Cardiac muscle cell (in vitro differentiated cells and primary cell): ENCODE measurements at regions not wholly inside any gene's neighbourhood (a gene's known extent, or its start where the extent isn't known, plus 50 kb on each side); places are given as distances from the start of the nearest gene placed in this dataset.

Experiments
- DNase-seq, 2 donors: peaks; one replicate each; pipeline versions ENCODE4 v3.0.0 to v3.0.0-alpha.2; 2010 to 2017; ENCODE audit warnings: low read depth in 1 of 2, low spot score in 1 of 2
- H3K27ac ChIP-seq: fragments of 200-600 bp; sonication (generic); 2 replicates; pipeline ENCODE4 v1.5.1; 2016
- H3K27me3 ChIP-seq: fragments of 200-600 bp; sonication (generic); 2 replicates; pipeline ENCODE4 v1.6.0; 2016; ENCODE audit warnings: control low read depth
- H3K36me3 ChIP-seq: fragments of 200-600 bp; sonication (generic); 2 replicates; pipeline ENCODE4 v1.5.1; 2016; ENCODE audit warnings: control low read depth
- H3K4me1 ChIP-seq: fragments of 200-600 bp; sonication (generic); 2 replicates; pipeline ENCODE4 v1.8.1; 2017; ENCODE audit warnings: low read depth, mild to moderate bottlenecking, mixed run types
- H3K4me3 ChIP-seq: fragments of 200-600 bp; sonication (generic); 2 replicates; pipeline ENCODE4 v1.5.1; 2016; ENCODE audit warnings: mild to moderate bottlenecking
- H3K9me3 ChIP-seq: fragments of 200-600 bp; sonication (generic); 2 replicates; pipeline ENCODE4 v1.5.1; 2017; ENCODE audit warnings: low read depth, mild to moderate bottlenecking, control low read depth
- TF ChIP-seq, protein P1 (sequence below): IDR thresholded peaks from 2 replicates; pipeline ENCODE4 v1.5.1; 2012; ENCODE audit warnings: low read depth, mild to moderate bottlenecking, low read length

- TF ChIP-seq, protein P1, sequence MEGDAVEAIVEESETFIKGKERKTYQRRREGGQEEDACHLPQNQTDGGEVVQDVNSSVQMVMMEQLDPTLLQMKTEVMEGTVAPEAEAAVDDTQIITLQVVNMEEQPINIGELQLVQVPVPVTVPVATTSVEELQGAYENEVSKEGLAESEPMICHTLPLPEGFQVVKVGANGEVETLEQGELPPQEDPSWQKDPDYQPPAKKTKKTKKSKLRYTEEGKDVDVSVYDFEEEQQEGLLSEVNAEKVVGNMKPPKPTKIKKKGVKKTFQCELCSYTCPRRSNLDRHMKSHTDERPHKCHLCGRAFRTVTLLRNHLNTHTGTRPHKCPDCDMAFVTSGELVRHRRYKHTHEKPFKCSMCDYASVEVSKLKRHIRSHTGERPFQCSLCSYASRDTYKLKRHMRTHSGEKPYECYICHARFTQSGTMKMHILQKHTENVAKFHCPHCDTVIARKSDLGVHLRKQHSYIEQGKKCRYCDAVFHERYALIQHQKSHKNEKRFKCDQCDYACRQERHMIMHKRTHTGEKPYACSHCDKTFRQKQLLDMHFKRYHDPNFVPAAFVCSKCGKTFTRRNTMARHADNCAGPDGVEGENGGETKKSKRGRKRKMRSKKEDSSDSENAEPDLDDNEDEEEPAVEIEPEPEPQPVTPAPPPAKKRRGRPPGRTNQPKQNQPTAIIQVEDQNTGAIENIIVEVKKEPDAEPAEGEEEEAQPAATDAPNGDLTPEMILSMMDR = no peak
- Histone ChIP-seq H3K27me3 (no peaks in the 10 kb centered on the region), H3K9me3 (no peaks in the 10 kb centered on the region), H3K36me3 (no peaks in the 10 kb centered on the region), H3K4me3 (no peak overlapping the region), H3K4me1 (peaks cover 24% of the 10 kb centered on the region), H3K27ac (no peak overlapping the region)
- DNase-seq = no peak
These were observed 334.1 kb upstream of the RGS6 start for GRCh38 chr14:71597955-71598660.

GRCh38 chr14:71600309-71600708 lies 331.9 kb upstream of the RGS6 start:
- Histone ChIP-seq H3K36me3 (no peaks in the 10 kb centered on the region), H3K27me3 (no peaks in the 10 kb centered on the region), H3K27ac (no peak overlapping the region), H3K9me3 (no peaks in the 10 kb centered on the region), H3K4me1 (peaks cover 5% of the 10 kb centered on the region), H3K4me3 (no peak overlapping the region)
- no peak for DNase-seq
- TF ChIP-seq, protein P1 = no peak

GRCh38 chr14:71602524-71602923 lies 329.7 kb upstream of the RGS6 start:
- no peak for DNase-seq
- H3K4me3 ChIP-seq = no peak overlapping the region
- H3K27me3 ChIP-seq = no peaks in the 10 kb centered on the region
- no peaks in the 10 kb centered on the region for H3K36me3 ChIP-seq
- H3K4me1 ChIP-seq = peaks cover 2% of the 10 kb centered on the region
- no peaks in the 10 kb centered on the region for H3K9me3 ChIP-seq
- no peak overlapping the region for H3K27ac ChIP-seq
- TF ChIP-seq, protein P1 = no peak

DNA sequence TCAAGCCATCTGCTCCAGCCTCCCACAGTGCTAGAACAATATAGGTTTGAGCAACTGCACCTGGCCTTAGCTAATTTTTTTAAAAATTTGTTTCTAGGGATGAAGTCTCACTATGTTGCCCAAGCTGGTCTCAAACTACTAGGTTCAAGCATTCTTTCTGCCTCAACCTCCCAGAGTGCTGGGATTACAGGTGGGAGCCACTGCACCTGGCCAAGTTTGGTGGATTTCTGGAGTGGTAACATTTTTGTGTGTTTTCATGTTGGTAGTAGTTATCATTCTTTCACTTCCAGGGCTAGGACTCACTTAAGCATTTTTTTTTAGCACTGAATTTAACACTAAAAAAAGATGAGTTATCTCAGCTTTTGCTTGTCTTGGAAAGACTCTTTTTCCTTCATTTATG lies 328.0 kb upstream of the RGS6 start:
- H3K36me3 ChIP-seq = no peaks in the 10 kb centered on the region
- no peaks in the 10 kb centered on the region for H3K27me3 ChIP-seq
- no peak for DNase-seq
- no peaks in the 10 kb centered on the region for H3K9me3 ChIP-seq
- no peak overlapping the region for H3K4me3 ChIP-seq
- TF ChIP-seq, protein P1 = no peak
- H3K4me1 ChIP-seq = peaks cover 2% of the 10 kb centered on the region
- H3K27ac ChIP-seq = no peak overlapping the region

DNA sequence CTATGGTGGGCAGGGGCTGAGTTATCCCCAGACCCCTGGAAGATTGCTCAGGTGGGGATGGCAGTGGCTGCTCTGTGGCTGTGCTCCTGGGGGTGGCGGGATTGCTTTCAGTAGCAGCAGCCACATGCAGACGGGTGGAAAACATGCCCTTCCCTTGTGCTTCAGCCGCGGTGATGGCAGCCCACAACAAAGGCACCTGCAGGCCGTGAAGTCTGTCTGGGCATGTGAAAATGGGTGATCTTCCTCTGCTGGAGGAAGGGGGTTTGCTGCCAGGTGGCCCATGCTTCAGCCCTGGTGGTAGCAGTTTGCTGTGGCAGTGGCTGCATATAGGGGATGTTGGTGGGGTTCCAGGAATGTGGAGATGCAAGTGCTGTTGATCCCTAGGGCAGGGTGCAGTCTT lies 326.2 kb upstream of the RGS6 start:
- no peaks in the 10 kb centered on the region for H3K27me3 ChIP-seq
- H3K4me1 ChIP-seq = peaks cover 2% of the 10 kb centered on the region
- no peaks in the 10 kb centered on the region for H3K36me3 ChIP-seq
- DNase-seq = no peak
- TF ChIP-seq, protein P1 = no peak
- no peak overlapping the region for H3K27ac ChIP-seq
- H3K9me3 ChIP-seq = no peaks in the 10 kb centered on the region
- H3K4me3 ChIP-seq = no peak overlapping the region
